ENCODE measurements at regions not wholly inside any gene's neighbourhood (a gene's known extent, or its start where the extent isn't known, plus 50 kb on each side); places are given as distances from the start of the nearest gene placed in this dataset.
"Not testable (repeated sequence)": the region's sequence is repeated elsewhere in the genome, so short reads cannot be mapped to it uniquely, and the experiment has no call there.

DNA sequence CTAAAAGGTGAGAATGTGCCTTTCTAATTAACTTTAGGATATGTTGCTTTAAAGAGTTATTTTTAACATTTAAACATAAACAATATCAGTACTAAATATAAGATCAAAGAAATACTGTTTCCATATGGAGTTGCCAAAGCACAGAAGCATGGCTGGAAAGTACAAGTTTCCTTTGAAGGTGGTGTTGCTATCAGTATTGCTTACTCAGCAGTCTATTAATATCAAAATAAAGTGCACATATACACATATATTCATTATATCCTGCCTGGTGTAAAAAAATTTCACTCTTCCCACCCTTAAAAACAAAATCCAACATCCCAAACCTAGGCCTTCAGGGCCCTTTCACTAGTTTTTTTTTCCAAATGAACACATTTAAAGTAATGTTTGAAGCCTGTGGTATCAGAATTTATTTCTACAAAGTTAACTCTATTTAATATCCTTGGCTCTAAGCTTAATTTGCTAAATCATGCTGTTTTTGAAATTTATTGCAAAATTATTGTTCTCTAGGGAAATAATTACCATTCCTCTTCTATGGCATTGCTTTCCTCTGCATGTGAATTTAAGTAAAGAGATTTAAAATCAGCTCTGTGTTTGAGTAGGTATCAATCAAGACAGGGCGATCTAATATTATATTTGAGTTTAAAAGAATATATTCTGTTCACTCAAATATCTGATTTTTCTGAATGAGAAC lies 192.7 kb upstream of the MEIS1 start:
- no peak for DNase-seq

DNA sequence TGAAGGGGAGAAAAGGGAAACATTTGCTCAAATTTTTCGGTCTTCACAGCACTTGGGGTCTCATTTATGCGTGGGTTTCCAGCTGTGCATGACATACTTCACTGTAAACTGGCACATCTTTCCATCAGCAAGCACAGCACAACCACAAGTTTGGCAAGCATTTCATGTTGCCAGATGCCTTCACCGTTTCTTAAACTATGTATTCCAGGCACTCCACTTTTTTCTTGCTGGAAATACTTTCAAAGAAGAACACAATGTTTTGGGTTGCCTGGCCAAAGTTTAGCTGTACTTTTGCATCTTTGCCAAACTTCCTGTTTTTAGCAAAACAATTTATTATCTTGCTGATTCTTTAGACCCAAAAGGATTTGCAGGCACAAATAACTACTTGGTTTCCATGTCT lies 194.6 kb upstream of the MEIS1 start:
- no peak for DNase-seq

DNA sequence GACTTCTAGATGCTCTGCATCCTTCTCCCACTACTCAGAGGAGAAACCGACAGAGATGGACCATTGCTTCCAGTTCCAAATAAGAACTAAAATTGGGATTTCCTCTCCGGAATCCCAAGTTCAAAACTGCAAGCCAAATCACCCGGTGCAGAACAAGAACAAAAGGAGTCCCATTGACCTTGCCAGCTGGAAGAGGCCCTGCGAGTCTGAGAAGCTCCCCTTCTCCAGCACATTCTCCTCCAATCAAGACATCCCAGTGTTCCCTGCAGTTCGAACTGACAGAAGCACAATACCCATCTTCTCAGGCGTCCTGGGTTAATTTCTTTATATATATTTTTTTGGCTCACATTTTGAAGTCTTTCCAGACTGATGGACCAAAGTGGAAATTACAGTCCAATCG lies 195.3 kb upstream of the MEIS1 start:
- DNase-seq, result no peak

DNA sequence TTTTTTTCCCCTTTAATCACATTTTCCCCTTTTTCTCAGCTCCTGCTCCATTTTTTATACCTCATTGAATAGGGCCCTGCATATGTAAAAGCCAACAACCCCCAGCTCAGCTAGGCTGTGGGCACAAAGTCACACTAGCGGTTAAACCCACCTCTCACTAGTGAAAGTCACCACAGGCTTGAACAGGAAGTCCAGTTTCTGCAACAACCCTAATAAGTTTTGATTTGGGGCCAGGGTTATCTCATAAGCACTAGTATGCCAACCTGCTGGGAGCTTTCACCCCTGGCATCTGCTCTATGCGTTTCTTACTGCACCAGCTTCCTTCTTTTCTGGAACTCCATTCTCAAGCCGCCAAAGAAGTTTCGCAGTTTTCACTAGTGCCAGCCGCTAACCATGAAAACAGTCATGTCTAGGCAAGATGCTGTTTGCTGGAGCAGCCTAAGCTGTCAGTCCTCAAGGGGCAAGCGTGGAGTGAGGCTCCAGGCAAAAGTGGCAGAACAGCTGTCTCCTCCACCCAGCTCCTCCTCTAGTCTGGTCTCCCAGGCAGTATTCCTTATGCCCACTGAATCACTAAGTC lies 197.0 kb upstream of the MEIS1 start:
- no peak for DNase-seq

DNA sequence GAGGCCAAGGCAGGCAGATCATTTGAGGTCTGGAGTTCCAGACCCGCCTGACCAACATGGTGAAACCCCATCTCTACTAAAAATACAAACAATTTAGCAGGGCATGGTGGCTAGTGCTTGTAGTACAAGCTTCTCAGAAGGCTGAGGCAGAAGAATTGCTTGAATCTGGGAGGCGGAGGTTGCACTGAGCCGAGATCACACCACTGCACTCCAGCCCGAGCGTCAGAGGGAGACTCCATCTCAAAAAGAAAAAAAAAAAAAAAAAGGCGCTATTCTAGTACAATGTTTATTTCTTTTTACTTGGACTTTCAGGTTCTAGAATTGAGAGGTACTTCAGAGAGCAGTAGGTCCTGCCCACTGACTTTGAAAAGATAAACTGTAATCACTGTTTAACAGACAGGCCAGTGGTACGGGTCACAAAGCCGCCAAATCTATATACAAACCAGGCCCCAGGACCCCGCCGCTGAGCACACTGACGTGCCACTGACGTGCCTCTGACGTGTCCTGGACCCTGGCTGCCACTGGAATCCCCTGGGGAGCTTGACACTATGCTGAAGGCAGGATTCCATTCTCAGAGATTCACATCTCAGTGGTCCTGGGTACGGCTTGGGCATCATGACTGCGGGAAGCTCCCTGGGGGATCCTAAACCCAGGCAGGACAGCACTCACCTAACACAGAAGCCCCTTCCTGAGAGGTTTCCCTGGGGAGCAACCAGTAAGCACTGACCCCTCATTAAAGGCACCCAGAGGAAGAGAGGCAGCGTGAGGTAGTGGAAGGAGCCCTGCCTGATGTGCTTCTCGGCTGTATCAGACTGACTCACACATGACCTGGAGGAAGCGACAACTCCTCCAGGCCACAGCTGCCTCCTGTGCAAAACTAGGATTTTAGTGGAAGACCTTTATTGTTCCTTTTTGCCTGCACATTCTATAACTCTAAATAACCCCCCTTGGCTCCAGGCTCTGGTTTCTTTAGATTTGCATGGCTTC lies 197.8 kb upstream of the MEIS1 start:
- no peak for DNase-seq

DNA sequence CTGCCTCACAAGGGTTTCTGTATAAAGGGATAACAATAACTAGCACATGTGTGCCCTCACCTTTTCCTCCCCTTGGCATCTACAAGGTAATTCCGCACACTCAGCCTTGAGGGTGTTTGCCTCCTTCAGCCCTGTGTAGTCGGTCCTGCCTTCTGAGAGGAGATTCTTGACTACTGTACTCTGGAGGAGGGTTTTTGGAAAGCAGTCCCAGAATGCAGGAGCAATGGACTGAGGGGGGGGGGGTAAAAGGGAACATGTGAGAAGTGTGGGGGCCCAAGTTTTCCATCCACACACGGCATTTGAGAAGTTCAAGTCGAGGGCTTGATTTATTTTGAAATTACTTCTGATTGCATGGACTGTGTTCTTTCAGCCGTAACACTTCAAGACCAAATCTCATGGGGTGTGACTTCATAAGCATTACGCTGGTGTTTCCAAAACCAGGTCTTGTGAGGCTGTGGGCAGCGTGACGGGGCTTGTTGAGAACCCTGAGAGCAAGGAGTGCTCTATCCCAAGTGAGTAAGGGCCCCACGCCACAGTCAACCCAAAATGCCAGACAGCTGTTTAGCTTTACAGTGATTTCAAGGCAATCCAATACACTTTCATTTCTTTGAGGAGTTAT lies 198.7 kb upstream of the MEIS1 start:
- DNase-seq, result no peak

DNA sequence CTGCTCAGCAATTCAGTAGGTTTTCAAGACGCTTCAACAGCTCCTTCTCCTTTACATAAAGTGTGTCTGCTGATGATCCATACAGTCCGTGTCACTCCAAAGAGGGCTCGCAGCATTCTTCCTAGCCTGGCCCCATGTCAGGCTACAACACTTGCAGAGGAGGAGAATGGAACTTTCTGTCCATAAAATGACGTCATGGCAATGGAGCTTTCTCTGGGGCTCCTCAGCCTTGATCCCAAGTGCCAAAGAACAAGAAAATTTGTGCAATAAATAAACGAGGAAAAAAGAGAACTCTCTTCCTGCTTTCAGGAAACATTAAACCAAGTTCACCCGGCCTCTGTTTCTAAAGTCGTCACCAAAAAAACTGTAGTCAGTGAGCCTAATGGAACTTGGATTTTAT lies 199.5 kb upstream of the MEIS1 start:
- DNase-seq, result no peak

DNA sequence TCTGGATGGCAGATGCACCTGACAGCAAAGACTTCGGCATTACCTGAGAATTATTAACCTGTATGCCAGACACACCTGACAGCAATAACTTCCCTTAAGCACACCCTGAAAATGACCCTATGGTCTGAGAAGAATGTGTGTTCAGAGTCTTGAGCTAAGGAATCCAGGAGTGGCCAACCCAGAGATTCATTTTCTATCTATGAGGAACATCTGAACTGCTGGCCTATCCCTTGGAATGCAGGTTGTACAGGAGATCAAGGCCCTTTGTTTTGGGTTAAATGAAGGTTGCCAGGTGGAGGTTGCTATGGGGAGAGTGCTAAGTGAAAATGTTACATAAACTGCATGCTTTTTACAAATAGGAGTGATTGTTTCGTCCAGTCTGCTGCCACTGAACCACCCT lies 200.9 kb upstream of the MEIS1 start:
- no peak for DNase-seq

DNA sequence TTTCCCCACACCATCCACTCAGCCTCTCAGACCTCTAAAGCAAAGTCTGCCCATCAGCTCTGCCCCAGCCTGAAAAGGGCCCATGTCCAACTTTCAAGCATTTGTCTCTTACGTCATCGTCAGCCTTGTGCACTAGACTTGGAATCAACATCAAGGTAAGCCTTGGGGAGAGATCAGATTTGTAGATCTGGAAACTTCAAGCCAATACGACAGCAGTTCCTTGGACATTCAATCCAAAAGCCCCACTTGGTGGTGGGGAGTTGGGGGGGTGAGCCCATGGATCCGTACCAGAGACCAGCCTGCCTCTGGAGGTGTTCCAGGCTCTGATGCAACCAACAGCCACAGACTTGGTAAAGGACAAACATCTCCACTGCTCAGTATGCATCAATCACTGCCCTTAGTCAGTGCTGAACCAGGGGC lies 206.8 kb upstream of the MEIS1 start:
- DNase-seq, result no peak

DNA sequence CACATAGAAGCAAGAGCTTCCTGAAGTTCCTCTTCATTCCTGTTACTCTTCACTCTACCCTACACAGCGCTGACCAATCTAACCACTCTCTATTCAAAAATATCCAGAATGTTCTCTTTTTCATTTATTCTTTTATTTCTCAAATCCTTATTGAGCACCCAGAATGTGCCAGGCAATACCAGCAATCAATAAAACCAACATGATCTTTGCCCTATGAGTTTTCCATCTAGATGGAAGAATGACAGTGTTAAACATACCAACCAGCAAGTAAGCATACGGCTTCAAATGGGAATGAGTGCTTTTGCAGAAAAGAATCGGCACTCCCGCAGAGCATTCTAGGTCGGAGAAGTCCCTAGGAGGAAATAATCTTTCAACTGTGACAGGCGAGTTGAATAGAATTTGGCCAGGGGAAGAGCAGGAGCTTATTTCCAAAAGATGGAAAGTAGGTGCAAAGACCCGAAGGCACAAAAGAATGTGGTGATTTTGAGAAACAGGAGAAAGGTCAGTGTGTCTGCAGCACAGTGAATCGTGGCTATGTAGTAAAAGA lies 217.8 kb upstream of the MEIS1 start:
- no peak for DNase-seq

DNA sequence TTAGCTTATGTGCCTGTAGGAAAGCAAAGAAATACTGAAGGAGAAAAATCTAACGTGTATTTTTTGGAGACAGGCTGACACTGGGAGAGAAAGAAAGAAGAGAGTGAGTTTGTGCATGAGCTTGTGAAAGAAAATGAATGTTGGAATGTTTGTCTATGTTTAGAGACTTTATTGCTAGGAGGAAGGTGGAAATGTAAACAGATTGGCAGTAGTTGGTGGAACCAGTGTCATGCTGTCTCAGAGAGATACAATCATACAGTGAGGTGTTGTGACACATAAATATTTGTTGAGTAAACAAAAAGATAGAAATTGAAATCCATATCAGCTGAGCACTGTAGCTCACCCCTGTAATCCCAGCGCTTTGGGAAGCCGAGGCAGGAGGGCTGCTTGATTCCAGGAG lies 222.2 kb upstream of the MEIS1 start:
- DNase-seq, result no peak

DNA sequence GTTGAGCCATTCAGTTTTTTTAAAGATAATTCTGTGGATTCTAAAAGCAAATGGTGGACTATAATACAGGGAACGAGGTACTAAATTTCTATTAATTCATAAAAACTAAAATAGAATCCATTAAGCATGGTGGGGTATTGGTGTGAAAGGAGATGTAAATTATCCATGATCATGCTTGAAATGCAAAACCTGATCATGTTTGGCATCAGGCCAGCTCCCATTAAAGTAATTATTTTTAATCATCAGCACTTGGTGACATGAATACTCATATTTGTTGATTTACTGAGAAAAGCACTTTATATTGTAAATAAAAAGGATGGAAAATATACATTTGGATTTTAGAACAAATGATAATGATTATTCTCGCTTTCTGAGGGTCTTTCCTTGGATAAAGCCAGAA lies 232.3 kb upstream of the MEIS1 start:
- DNase-seq, result no peak

DNA sequence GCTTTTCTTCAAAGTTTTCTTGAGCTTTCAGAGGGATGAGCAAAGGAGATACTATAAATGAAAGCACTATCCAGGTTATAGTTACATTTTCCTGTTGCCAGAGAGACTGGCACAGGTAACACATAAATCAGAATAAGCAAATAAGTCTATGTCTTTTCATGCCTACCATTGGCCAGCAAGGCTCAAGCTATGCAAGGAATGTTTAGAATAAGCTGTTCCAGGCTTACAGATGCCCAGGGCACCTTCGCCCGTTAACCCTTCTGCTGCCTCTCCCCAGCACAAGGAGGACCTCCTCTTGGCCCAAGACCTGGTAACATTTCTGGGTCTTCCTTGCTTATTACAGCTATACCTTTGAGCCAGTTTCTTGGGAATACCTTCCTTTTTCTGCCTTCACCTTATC lies 233.7 kb upstream of the MEIS1 start:
- DNase-seq, result no peak

DNA sequence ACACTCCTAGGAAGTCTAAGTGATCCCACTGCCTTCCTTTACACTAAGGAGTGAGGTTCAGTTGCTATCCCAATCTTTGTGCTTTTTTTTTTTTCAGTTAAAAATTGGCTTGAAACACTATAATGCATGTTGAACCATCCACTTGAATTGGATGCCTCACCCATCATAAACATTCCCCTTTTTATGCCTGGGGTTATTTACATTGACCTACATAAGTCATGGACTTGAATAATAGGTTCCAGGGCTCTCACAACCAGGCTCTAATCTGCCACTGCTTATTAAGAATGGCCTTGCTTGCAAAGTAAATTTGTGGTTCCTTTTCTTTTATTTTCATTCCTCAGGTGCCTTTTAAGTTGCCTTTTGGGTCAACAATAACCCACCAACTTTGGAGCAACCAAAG lies 236.1 kb upstream of the MEIS1 start:
- no peak for DNase-seq

DNA sequence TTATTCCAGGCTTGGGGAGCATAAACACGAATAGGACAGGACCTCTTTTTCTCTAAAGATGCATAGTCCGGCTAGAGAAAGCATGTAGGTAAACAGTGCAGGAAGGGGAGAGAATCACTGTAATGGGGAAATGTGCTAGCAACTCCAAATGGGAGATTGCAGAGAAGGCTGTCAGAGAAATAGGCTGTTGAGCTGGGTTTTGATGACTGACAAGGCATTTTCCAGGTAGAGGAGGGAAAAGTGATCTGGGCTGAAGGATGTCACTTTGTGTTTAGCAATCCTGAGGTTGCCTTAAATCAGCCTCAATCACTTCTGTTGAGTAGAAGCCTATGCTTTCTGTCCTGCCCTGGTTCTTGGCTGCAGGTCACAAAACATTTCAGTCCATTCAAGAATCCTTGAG lies 242.0 kb upstream of the MEIS1 start:
- DNase-seq, result no peak

DNA sequence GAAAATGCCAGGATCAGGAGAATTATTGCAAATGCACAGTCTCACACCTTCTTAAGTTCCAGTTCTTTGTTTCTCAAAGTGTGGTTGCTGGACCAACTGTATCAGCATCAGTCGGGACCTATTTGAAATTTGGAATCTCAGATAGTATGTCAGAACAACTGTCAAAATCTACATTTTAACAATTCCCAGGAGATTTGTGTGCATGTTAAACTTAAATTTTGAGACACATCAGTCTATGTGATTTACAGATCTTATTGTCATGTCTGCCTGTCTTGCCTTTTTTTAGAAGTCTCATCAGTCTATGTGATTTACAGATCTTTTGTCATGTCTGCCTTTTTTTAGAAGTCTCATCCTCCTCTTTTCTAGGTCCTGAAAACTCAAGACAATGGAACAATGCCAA lies 243.6 kb upstream of the MEIS1 start:
- DNase-seq, result no peak

DNA sequence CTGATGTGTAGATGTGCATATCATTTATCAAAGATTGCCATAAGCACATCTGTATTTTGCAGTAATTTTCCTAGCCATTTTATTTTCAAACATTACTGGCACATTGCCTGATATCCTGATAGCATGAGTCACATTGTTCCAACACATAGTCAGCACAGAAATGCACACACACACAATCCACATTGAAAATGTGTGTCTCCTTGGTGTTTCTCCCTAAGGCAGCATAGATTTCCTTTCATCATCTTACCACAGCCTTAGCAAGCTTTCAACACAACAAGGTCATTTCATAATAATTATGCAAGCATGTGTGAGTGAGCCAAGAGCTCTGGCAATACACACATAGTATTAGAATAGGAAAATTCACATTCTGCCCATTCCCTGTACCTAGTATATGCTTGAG lies 245.4 kb upstream of the MEIS1 start:
- DNase-seq, result no peak

DNA sequence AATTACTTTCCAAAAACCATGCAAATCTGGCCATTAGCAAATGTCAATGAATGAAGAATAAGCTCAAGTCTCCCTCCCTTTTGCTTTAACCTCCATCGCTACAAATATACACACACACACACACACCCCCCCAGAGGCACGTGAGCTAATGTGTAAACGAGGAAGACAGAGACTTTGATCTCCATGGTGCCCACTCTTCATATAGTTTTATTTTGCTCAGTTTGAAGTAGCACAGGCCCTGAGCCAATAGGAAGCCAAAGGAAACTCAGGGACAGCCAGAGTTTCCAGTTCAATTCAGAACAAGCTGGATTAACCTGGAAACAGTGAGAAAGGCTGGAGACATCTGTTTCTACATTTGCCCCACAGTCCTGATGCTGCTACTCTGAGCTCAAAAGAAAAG lies 248.4 kb upstream of the MEIS1 start:
- DNase-seq, result no peak

DNA sequence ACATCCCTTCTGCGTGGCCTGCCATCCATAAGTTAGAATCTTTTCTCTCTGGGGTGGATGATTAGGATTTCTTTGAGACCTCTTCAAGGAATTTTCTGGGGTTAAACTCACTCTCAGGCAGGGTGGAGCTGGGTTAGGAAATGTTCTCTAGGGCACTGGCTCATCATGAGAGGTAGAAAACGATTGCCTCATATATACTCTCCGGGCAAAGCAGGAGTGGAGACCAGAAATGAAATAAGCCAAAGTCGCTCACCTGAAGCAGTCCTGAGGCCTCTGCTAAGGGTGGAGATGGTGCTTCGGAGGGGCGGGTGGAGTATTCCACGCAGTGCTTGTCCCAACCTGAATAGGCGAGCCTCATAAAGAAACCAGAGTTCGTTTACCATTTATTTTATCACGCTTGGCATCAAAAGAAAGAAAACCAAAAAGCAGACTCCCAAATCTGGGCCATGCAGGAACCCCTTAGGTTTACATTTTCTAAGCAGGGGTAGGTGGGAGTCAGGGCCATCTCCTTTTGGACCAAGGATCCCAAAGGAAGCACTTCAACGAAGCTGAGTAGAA lies 249.3 kb upstream of the MEIS1 start:
- DNase-seq, result no peak

DNA sequence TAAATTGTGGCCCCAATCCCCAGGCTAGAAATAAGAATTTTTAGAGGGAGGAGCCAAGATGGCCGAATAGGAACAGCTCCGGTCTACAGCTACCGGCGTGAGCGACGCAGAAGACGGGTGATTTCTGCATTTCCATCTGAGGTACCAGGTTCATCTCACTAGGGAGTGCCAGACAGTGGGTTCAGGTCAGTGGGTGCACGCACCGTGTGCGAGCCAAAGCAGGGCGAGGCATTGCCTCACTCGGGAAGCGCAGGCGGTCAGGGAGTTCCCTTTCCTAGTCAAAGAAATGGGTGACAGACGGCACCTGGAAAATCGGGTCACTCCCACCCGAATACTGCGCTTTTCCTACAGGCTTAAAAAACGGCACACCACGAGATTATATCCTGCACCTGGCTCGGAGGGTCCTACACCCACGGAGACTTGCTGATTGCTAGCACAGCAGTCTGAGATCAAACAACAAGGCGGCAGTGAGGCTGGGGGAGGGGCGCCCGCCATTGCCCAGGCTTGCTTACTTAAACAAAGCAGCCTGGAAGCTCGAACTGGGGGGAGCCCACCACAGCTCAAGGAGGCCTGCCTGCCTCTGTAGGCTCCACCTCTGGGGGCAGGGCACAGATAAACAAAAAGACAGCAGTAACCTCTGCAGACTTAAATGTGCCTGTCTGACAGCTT lies 257.7 kb upstream of the MEIS1 start:
- DNase-seq, result not testable (repeated sequence)

DNA sequence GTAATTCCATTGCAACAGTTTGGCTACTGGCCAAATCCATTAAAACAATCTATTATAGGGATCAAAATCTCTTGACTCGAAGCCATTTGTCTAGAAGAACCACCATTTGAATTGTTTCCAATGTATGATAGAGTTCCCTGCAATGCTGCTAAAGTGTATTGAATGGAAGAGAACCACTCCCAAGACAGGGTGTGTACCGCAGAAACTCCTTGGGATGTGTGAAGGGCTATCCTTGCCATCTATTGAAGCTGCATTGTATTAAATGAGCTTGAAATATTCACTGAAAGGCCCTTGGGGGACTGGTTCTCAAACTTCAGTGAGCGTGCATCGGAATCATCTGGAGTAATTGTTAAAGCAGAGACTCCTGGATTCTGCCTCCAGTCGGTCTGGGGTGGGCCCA lies 260.4 kb upstream of the MEIS1 start:
- DNase-seq, result no peak

DNA sequence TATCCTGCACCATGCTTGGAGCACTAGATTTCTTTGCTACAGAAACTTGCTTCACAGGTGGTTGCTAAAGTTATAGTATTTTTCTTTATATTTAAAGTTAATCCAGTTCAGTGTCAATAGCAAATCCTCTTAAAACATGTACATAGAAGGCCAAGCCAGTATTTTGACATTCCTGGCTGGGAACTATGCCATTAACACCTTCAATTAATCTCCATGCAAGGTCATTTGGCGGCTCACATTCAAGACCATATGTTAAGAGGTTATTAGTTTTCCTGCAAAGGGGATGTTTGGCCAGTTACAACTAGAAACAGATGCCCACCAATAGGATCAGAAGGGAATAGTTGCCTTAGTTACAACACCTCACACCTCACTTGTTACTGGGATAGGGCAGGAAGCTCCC lies 261.3 kb upstream of the MEIS1 start:
- DNase-seq, result no peak

All from activated CD8-positive, alpha-beta memory T cell treated with anti-CD3 and anti-CD28 coated beads, Interleukin-2, amount 50 U/mL, for 48 hours (primary cell).